ENCODE measurements at regions not wholly inside any gene's neighbourhood (a gene's known extent, or its start where the extent isn't known, plus 50 kb on each side); places are given as distances from the start of the nearest gene placed in this dataset.

DNA sequence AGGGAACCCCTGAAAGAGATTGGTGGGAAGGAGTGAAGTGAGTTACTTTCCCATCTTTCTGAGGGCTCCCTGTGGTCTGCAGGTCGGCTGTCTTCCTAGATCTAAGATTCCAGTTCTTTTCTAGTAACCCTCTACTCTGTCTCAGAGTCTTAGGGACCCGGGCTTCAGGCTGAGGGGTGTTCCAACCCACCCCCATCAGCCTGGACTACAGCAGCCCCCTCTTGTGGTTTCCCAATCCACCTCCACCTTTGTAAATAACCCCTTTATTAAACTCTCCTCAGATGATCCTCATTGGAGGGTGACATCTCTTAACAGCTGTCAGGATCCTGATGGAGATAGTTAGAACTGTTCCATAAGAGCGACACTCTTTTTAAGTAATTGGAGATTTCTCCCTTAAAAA lies 300.4 kb downstream of the LRFN2 start:
- no peak for TF ChIP-seq CTCF (IDR thresholded peaks at IDR 0.05; ENCODE audit: low read length)
- no peak for TF ChIP-seq EZH2 (IDR thresholded peaks at IDR 0.05; ENCODE audit: borderline replicate concordance, low read length)

Data from OCI-LY1 (cell line).